ENCODE measurements at regions not wholly inside any gene's neighbourhood (a gene's known extent, or its start where the extent isn't known, plus 50 kb on each side); places are given as distances from the start of the nearest gene placed in this dataset.

DNA sequence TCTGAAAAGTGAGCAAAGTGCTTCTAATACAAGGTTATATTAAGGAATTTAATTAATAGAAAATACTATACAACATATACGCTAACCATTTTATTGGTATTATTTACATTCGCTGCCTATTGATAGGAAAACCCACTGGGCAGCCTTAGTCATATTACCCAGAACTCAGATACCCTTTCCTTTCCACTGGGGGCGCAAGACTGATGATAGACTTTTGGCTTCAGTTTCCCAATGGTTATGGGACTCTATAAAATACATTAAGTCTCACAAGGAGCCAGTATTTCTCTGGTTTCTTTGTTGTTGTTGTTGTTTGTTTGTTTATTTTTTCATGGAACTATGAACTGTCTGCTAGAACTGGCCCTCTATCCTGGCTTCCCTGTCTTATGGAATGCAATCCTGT, 471.1 kb upstream of the KIRREL3 start:
- Histone ChIP-seq H3K4me3 (no peak overlapping the region), H3K27ac (no peak overlapping the region), H3K27me3 (no peaks in the 10 kb centered on the region), H3K4me1 (no peaks in the 10 kb centered on the region), H3K9me3 (no peaks in the 10 kb centered on the region), H3K36me3 (replicated peaks in 1 of 2; ENCODE audit: insufficient read depth in 1 of 2, low read depth in 2 of 2) (no peaks in the 10 kb centered on the region)
- intact Hi-C loops (cut with DNase I): no loop called here
- 86 to 95% methylated on average over 3 of the region's 3 CpGs for WGBS, 2 donors
- no peak for TF ChIP-seq POLR2A (IDR thresholded peaks at IDR 0.05)
- TF ChIP-seq, protein P1, sequence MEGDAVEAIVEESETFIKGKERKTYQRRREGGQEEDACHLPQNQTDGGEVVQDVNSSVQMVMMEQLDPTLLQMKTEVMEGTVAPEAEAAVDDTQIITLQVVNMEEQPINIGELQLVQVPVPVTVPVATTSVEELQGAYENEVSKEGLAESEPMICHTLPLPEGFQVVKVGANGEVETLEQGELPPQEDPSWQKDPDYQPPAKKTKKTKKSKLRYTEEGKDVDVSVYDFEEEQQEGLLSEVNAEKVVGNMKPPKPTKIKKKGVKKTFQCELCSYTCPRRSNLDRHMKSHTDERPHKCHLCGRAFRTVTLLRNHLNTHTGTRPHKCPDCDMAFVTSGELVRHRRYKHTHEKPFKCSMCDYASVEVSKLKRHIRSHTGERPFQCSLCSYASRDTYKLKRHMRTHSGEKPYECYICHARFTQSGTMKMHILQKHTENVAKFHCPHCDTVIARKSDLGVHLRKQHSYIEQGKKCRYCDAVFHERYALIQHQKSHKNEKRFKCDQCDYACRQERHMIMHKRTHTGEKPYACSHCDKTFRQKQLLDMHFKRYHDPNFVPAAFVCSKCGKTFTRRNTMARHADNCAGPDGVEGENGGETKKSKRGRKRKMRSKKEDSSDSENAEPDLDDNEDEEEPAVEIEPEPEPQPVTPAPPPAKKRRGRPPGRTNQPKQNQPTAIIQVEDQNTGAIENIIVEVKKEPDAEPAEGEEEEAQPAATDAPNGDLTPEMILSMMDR (IDR thresholded peaks at IDR 0.05): no peak
- no peak for ATAC-seq
- DNase-seq: no peak

- no peak for TF ChIP-seq POLR2A (IDR thresholded peaks at IDR 0.05)
- TF ChIP-seq, protein P1 (IDR thresholded peaks at IDR 0.05): peak in 6 of 7 experiments; percentile 17 to 54 (median 44)
- DNase-seq (peak; percentile 13 to 36 (median 20)), ATAC-seq (no peak)
- Histone ChIP-seq H3K9me3 (no peaks in the 10 kb centered on the region), H3K4me3 (no peak overlapping the region), H3K36me3 (replicated peaks in 1 of 2; ENCODE audit: insufficient read depth in 1 of 2, low read depth in 2 of 2) (no peaks in the 10 kb centered on the region), H3K27me3 (no peaks in the 10 kb centered on the region), H3K27ac (no peak overlapping the region), H3K4me1 (no peaks in the 10 kb centered on the region)
- intact Hi-C loops (cut with DNase I): no loop called here
- 46 to 54% methylated on average over 4 of the region's 4 CpGs for WGBS, 2 donors
These were observed 469.8 kb upstream of the KIRREL3 start for GRCh38 chr11:127470306-127470884.

- H3K27ac ChIP-seq: no peak overlapping the region
- ATAC-seq (no peak), DNase-seq (no peak)
- intact Hi-C loops (cut with DNase I): no loop called here
- H3K9me3 ChIP-seq: no peaks in the 10 kb centered on the region
- H3K36me3 ChIP-seq (replicated peaks in 1 of 2; ENCODE audit: insufficient read depth in 1 of 2, low read depth in 2 of 2): no peaks in the 10 kb centered on the region
- WGBS, 2 donors: 66% methylated on average over 6 of the region's 6 CpGs
- H3K4me3 ChIP-seq: no peak overlapping the region
- H3K27me3 ChIP-seq: no peaks in the 10 kb centered on the region
- TF ChIP-seq, protein P1 (IDR thresholded peaks at IDR 0.05): no peak
- no peak for TF ChIP-seq POLR2A (IDR thresholded peaks at IDR 0.05)
- no peaks in the 10 kb centered on the region for H3K4me1 ChIP-seq
These were observed 463.8 kb upstream of the KIRREL3 start for GRCh38 chr11:127464325-127464724.

DNA sequence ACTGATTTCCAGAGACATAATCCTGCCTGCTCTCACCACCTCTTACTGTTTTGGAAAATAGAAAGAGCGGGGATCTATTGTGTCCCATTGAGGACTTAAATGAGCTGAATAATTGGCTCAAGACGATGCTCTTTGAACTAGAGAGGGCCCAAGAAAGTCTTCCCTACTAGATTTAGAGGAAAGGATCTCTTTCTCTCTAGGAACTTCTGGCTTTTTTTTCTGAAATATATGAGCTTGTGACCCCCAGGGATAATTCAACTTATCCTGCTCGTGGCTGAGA, 461.4 kb upstream of the KIRREL3 start:
- ATAC-seq (no peak), DNase-seq (no peak)
- Histone ChIP-seq H3K27me3 (no peaks in the 10 kb centered on the region), H3K4me3 (no peak overlapping the region), H3K9me3 (no peaks in the 10 kb centered on the region), H3K36me3 (replicated peaks in 1 of 2; ENCODE audit: insufficient read depth in 1 of 2, low read depth in 2 of 2) (no peaks in the 10 kb centered on the region), H3K27ac (no peak overlapping the region), H3K4me1 (no peaks in the 10 kb centered on the region)
- no peak for TF ChIP-seq POLR2A (IDR thresholded peaks at IDR 0.05)
- TF ChIP-seq, protein P1 (IDR thresholded peaks at IDR 0.05): no peak
- WGBS, 2 donors: 61 to 71% methylated on average over 3 of the region's 3 CpGs
- intact Hi-C loops (cut with DNase I): no loop called here

DNA sequence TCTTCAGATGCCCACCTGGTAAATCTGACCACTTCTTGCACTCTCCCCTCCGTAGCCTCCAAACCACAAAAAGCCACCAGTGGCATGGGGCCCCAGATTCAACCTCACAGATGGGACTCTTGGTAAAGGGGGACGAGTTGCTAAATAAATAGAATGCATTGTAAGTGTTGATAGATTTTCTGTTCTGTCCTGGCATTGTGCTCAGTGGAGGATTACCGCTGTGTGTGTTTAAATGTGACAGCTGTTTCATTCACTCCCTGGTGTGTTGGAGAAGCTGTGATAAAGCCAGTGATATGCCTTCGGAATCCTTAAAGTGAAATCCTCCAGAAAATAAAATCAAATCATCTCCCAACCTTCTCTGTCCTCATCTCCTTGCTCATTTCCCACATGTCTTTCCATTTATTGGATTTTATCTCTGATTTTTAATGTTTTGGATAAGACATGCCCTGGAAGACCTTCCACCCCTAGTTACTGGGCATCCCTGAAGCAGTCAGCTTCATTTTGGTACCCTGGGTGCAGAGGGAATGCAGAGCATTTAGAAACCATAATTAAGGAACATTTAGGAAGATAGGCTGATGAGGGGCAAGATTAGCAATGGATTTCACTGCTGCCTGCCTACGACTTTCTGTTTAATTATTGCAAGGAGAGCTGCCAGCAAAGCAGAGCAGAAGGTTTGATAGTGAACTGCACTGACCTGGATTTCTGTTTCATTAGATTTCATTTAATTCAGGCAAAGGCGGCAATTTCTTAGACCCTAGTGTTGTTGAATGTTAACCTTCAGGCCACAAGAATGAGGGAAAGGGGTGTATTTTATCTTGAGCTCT, 460.9 kb upstream of the KIRREL3 start:
- no peaks in the 10 kb centered on the region for H3K4me1 ChIP-seq
- no peak for ATAC-seq
- H3K4me3 ChIP-seq: no peak overlapping the region
- H3K27me3 ChIP-seq: no peaks in the 10 kb centered on the region
- intact Hi-C loops (cut with DNase I): no loop called here
- H3K9me3 ChIP-seq: no peaks in the 10 kb centered on the region
- no peaks in the 10 kb centered on the region for H3K36me3 ChIP-seq (replicated peaks in 1 of 2; ENCODE audit: insufficient read depth in 1 of 2, low read depth in 2 of 2)
- DNase-seq: no peak
- TF ChIP-seq POLR2A (IDR thresholded peaks at IDR 0.05): no peak
- TF ChIP-seq, protein P1 (IDR thresholded peaks at IDR 0.05): no peak
- WGBS, 2 donors: 50 to 58% methylated on average over 6 of the region's 6 CpGs
- H3K27ac ChIP-seq: no peak overlapping the region

Measured in body of pancreas (tissue), 4 donors.